Nucleus accumbens (tissue), 56 donors: ENCODE measurements at regions not wholly inside any gene's neighbourhood (a gene's known extent, or its start where the extent isn't known, plus 50 kb on each side); places are given as distances from the start of the nearest gene placed in this dataset.

Experiments used
- DNase-seq, 56 donors: peaks; one replicate each; lab custom pipeline; 2025; lab: John Stamatoyannopoulos, UW

DNA sequence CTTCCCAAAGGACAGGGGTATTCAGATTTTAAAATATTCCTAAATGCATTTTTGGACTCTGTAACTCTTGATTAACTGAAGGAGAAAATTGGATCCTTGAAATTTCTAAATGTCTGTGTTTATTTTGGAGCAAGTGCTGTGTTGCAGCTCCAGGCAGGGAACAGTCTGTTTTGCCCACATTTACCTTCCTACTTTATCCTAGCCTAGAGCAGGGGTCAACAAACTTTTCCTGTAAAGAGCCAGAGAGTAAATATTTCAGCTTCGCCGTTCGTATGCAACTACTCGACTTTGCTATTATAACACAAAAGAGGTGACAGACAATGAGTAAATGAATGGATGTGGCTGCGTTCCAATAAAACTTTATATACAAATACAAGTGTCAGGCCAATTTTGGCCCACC lies 402.2 kb downstream of the GPATCH2 start:
- DNase-seq: no peak

DNA sequence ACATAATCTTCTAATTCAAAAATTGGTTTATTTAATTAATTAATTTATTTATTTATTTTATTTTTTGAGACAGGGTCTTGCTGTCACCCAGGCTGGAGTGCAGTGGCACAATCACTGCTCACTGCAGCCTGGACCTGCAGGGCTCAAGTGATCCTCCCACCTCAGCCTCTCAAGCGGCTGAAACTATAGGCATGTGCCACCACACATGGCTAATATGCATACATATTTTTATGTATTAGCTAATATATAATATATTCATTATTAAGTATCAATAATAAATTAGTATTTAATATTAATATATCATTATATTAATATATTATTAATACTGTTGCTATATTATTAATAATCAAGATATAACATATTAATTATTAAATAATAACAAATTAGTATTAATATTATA lies 406.7 kb downstream of the GPATCH2 start:
- no peak for DNase-seq

DNA sequence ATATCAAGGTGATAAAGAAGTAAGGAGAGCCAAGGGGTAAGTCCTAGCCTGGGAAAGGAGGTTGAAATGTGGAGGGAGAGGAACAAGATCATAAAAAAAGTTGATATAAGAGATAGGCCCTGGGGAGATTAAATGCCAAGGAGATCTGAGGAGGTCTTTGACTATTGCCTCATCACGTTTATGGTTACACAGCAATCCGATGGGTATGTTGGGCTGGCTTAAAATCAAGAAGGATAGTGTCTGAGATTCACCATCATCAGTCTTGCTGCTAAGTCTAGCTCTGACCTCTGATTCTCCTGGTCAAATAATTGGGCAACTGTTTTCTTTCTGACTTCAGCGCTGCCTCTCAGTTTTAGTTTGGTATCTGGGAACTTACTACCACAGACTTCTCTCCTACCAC lies 416.3 kb downstream of the GPATCH2 start:
- no peak for DNase-seq

DNA sequence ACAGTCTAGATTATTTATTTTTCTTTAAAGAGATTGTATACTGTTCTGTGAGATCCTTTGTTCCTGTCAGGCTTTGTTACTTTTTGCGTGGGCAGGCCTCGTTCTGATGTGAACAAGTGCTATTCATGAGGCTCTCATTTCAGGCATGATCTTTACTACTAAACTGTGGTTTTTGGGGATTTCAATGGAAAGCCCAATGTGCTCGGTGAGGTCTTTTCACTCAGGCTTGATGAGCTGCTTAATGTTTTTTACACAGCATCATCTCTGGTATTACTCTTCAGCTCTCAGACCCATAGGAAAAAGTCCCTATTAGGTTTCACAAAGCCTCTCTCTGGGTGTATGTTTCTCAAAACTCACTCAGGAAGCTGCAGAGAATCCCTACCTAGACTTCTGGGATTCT lies 419.4 kb downstream of the GPATCH2 start:
- DNase-seq: no peak

DNA sequence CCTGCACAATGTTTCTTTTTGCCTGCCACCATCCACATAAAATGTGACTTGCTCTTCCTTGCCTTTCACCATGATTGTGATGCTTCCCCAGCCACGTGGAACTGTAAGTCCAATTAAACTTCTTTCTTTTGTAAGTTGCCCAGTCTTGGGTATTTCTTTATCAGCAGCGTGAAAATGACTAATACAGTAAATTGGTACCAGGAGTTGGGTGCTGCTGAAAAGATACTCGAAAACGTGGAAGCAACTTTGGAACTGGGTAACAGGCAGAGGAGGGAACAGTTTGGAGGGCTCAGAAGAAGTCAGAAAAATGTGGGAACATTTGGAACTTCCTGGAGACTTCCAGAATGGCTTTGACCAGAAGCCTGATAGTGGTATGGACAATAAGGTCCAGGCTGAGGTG lies 425.3 kb downstream of the GPATCH2 start:
- DNase-seq: no peak

DNA sequence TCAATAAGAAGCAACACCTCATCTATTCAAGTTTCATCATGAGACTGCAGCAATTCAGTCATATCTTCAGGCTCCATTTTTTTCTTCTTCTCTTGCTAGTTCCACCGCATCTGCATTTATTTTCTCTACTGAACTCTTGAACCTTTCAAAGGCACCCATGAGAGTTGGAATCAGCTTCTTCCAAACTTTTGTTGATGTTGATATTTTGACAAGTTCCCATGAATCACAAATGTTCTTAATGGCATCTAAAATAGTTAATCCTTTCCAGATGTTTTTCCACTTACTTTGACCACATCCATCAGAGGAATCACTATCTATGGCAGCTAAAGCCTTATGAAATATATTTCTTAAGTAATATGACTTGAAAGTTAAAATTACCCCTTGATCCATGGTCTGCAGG lies 434.3 kb downstream of the GPATCH2 start:
- DNase-seq: no peak

DNA sequence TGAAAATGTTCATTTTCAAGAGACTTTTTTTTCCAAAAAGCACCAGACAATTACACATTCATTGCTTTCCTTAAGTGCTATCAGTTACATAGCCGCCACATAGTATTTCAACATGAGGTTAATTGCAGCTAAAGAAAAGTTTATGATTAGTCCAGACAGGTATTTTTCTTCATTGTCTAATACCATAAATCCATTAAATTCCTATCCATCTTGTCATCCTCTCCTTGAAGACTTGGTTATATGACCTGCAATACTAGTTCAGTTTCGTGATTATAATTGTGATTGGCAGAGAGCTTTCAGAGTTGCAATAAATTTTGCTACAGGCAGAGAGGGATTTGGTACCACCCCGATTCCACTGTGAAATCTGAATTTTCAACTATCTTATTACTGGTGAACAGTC lies 437.7 kb downstream of the GPATCH2 start:
- DNase-seq: no peak

DNA sequence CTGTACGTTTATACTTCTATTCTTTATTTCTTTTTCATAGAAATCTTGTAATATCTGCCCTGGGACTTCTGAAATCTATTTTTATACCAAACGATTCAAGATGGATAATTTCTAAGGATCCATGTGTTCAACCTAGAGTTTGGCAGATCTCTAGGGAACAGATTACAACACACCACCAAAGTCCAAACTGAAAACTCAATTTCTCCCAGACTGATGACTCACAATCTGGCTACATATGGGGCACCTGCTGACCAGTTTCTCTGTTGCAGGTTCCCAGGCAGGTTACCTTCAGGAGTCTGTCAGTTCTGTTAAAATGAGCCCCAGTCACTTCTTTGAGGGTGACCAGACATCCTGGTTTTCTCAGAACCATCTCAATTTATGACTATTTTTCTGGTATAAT lies 439.4 kb downstream of the GPATCH2 start:
- DNase-seq: no peak

DNA sequence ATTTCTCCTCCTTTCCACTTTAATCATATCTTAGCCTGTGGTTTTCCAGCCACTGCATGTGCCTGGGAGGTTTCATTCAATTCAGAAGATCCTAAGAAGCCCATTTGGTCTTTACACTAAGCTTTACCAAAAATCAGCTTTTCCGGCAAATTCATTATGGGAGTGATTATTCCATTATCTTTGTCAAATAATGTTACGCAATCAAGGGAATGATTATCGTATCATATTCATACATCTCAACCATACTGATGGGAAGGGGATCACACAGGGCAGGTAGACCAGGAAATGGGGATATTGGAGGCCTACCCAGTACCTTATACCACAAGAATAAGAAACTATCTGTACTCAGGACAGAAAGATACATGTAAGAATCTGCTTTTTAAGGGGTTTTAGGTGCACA lies 440.5 kb downstream of the GPATCH2 start:
- DNase-seq: no peak

DNA sequence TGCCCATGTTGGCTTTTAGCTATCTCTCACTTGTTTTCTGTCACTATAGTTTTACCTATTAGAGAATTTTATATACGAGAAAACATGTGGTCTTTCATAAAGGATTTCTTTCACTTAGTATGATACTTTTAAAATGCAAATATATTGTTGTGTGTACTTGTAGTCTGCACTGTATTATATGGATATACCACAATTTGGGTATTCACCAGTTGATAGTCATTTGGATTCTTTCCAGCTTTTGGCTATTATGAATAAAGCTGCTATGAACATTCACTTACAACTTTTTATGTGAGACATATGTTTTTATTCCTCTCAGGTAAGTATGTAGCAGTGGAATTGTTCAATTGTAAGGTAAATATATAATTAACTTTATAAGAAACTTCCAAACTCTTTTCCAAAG lies 441.5 kb downstream of the GPATCH2 start:
- no peak for DNase-seq

DNA sequence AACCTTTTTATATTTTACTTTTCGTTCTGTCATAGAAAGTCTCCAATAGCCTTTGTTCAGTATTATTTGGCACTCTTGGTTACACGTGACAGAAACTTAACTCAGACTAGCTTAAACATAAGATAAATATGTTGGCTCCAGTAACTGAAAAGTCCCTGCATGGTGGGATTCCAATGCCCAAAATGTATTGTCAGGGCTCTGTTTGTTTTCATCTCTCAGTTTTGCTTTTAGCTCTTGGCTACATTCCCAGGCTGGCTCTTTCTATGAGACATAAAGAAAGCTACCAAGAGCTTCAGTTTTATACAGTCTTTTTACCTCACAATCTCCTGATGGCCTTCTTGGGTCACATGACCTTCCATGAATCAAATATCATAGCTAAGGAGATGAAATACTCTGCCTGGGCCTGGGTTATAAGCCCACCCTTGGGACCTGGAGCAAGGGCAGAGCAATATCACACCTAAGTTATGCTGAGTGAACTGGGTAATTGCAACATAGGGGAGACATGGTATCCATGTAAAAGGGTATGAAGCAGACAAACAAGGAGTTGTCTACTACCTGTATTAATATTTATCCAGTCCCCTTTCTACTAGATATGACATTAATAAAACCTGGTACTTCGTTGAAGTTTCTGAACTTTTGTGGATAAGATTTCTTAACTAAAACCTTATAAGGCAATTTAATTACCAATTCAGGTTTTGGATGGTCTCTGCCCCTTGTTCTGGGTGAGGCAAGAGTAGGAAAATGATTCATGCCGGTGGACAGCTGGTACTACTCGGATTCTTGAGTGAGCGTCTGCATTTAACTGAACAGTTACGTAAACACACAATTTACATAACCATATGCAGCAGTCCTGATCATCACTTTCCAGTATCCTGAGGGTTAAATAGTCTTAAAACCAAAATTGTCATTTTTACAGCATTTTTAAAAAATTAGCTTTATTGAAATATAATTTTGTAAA lies 442.3 kb downstream of the GPATCH2 start:
- DNase-seq: no peak

DNA sequence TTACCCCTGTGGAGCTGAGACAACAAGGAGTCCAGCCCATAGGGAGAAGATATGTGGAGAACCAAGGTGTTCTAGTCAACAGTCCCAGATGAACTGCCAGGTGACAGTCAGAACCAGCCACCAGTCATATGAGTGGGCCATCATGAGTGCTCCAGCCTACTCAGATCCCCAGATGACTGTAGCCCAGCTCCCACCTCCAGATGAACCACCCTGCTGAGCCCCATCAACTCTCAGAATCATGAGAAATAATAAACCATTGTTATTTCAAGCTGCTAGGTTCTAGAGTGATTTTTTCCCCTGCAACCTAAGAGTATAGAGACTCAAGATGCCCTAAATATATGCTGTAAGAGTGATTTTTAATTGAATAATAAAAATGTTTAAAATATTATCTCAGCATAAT lies 444.2 kb downstream of the GPATCH2 start:
- no peak for DNase-seq

DNA sequence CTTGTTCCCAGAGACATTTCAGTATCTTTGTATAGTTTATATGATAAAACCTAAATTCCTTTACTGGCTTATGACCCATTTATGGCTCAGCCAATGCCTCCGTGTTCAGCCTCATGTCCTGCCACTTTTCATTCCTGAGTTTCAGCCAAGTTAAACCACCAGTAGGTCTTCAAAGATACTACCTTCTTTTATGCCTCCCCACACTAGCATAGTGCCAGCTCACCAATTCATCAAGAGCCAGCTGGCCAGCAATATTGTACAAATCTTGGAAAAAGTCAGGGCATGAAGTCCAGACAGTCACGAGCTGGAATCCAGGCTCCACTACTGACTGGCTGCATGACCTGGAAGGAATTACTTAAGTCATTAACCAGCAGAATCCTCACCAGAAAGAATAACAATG lies 446.0 kb downstream of the GPATCH2 start:
- DNase-seq: no peak

DNA sequence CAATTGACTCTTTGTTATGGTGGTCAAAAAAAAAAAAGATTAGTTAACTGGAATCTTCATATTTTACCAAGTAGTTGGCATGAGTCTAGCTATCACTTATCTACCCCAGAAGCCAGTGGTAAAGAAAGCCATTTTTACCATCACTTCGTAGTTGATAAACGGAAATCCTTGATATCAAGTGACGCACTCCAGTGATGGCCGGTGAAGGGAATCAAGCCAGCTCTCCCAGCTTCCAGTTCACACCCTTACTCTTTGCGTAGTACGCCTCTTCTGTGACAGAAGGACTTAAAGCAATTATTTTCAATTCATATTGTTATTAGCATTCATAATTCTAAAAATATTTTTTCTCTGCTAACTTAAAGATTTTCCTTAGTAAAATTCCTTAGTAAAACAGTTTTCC lies 447.9 kb downstream of the GPATCH2 start:
- DNase-seq: no peak

DNA sequence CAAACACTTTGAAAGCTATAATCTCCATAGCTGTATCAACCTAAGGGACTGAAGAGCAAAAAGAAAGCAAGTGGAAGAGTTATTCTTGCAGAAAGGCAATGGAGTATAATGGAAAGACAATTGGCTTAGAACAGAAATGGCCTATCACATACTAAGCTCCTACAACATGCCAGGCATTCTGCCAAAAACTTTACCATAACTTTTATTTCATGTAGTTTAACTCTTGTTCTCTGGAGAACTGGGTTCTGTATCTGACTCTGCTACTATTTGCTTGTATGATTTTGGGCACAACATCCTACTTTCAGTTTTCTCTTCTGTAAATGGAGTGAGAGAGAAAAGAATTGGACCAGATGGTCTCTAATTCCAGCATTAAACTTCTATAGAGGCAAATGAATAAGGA lies 449.1 kb downstream of the GPATCH2 start:
- no peak for DNase-seq

DNA sequence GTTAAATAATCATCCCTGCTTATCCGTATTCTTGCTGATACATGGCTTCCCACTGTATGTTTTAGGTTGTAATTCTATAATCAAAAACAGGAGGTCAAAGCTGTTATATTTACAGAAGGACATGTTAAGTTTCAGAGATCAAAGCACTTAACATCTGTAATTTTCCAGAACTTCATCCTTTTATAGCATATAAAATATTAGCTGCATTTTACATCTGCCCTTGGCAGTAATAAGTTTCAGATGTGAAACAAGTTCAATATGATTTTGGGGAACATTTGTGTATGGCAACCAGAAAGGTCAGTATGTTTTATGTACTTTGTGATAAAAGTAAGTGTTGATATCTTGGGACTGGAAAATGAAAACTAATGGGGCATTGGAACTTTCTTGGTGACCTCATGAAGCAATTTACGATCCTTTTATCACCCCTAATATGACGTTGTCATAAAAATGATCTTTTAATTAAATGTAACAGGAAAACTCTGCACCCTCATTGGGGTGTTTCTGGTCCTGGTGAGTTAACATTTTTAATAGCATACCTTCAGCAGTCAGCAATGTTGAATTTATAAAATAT lies 449.6 kb downstream of the GPATCH2 start:
- DNase-seq: no peak

DNA sequence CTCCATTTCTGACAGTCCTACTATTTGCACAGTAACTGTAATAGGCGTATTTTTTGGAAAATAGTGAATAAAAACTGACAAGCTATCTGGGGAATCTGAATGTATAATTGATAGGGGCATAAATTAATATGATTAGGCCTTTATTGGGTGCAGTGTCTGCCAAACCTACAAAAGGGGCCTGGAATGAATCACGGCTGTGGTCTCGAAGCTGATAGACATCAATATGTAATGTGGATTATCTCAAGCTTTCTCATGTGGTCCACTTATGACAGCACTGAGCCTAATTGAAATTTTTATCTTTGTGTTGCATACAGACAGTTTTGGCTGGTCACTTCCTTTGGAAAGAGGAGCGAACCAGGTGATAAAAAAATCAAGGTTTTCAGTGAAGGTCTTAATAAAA lies 450.4 kb downstream of the GPATCH2 start:
- DNase-seq: no peak

DNA sequence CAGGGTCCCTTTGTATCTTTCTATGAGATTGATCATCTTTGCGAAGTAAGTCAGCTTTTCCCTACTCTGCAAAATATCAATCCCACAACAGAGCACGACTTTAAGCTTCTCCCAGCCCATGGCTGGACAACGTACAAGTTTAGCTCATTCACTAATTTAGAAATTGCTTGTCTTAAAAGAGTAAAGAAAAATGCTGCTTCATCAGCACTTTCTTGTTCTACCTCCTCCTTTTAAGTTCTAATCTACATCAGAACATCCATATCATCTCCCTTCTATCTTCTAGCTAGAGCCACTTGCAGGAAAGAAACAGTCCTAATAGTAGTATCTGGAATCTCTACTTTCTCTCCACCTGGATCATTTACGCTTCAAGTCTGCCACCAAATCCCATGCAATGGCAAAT lies 441.2 kb upstream of the ESRRG start:
- DNase-seq: no peak

DNA sequence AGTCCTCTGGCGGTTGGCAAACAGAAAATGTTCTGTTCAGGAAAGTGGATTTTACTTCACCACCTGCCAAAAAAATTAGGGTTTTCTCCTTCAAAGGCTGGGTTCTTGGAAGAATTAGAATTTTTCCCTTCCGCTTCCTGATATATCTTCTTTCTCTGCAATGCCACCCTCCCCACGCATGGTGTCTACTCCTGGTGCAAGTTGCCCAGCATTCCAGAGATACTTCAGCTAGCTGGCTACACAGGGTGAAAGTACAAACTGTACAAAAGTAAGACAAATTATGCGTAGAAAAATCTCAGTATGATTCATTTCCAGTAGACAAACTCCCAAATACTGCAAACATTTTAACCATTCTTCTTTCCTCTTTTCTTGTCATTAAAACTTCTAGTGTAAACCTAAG lies 430.1 kb upstream of the ESRRG start:
- DNase-seq: no peak

DNA sequence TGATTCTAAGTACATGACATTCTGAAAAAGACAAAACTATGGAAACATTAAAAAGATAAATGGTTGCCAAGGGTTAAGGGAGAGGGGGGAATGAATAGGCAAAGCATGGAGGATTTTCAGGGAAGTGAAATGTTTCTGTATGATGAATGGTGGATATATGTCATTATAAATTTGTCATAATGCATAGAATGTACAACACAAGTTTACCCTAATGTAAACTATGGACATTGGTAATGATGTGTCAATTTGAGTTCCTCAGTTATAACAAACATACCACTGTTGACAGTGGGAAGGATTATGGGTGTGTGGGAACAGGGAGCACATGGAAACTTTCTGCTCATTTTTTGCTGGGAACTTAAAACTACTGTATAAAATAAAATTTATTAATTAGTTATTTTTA lies 427.1 kb upstream of the ESRRG start:
- DNase-seq: no peak

DNA sequence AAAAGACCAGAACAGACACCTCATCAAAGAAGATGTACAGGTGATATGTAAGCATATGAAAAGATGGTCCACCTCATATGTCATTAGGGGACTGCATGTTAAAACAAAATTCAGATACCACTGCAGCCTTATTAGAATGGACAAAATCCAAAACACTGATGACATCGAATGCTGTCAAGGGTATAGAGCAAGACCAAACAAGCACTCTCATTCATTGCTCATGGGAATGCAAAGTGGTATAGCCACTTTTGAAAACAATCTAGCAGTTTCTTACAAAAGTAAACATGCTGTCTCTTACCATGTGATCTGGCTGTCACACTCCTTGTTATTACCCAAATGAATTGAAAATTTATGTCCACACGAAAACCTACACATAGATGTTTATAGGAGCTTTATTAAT lies 426.6 kb upstream of the ESRRG start:
- no peak for DNase-seq

DNA sequence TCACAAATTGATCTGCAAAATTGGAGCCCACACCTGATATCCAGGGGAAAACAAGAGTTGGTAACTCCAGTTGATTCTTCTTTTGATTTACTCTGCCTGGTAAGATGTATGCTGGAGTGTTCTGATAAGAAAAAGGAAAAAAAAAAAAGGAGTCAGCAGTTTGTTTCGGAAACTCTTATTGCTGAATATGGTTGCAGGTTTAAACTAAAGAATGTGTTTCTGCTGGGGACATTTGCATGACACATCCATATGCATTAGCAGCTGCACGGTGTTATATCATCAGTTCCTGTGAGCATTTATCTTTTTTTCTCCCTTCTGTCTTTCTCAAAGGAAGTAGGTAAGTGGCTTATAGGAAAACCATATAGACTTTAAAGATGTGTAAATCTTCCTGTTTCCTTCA lies 418.5 kb upstream of the ESRRG start:
- no peak for DNase-seq
